Neural cell (in vitro differentiated cells): ENCODE measurements at regions not wholly inside any gene's neighbourhood (a gene's known extent, or its start where the extent isn't known, plus 50 kb on each side); places are given as distances from the start of the nearest gene placed in this dataset.

Experiments used
- EP300 ChIP-seq: fragments of 450-650 bp; conservative IDR thresholded peaks from 2 replicates; pipeline ENCODE4 v1.6.1; 2014; ENCODE audit warnings: antibody characterized with exemption, mild to moderate bottlenecking, moderate library complexity; ENCODE audit not compliant: poor library complexity, severe bottlenecking
- EZH2 ChIP-seq: fragments of 200-600, 300-800 bp; shearing (Covaris generic), sonication (generic); IDR thresholded peaks from 2 replicates; pipeline ENCODE4 v1.6.1; 2014; ENCODE audit warnings: antibody characterized with exemption, low read length, borderline replicate concordance, mild to moderate bottlenecking; ENCODE audit not compliant: insufficient read depth, poor library complexity, severe bottlenecking
- MXI1 ChIP-seq: fragments of 450-650 bp; conservative IDR thresholded peaks from 2 replicates; pipeline ENCODE4 v1.6.1; 2014; ENCODE audit warnings: antibody characterized with exemption, mild to moderate bottlenecking; ENCODE audit not compliant: poor library complexity, severe bottlenecking
- POLR2AphosphoS5 ChIP-seq: IDR thresholded peaks from 2 replicates; pipeline ENCODE4 v1.6.1; 2012
- RAD21 ChIP-seq: fragments of 450-650 bp; conservative IDR thresholded peaks from 2 replicates; pipeline ENCODE4 v1.6.1; 2014; ENCODE audit warnings: antibody characterized with exemption, mild to moderate bottlenecking, moderate library complexity
- SMC3 ChIP-seq: fragments of 450-650 bp; conservative IDR thresholded peaks from 2 replicates; pipeline ENCODE4 v1.6.1; 2014; ENCODE audit warnings: antibody characterized with exemption, mild to moderate bottlenecking, moderate library complexity; ENCODE audit not compliant: poor library complexity
- TF ChIP-seq, protein P1 (sequence below): fragments of 450-650 bp; IDR thresholded peaks from 2 replicates; pipeline ENCODE4 v1.5.1; 2014; ENCODE audit warnings: antibody characterized with exemption, mild to moderate bottlenecking, moderate library complexity; ENCODE audit not compliant: poor library complexity, severe bottlenecking
- TF ChIP-seq, protein P2 (sequence below): IDR thresholded peaks from 2 replicates; pipeline ENCODE4 v1.6.1; 2012; ENCODE audit warnings: borderline replicate concordance

DNA sequence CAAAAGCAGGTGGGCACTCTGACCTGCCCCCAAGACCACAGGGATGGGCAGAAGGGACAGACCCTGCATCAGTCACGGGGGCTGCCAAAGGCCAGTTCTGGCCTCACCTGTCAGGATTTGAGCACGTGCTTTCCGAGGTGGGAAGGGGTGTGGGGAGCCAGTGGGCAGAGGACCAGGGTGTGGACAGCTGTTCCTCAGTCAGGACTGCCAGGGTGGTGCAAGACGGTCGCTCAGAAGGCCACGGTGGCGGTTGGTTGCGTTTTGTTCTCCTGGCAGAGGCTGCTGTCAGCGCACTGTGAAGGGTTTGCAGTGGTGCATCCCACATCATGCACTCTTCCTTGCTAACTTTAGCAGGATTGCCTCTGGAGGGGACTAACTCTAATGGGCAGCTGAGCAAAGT is 665.3 kb upstream of the RAB6C start:
- TF ChIP-seq RAD21 (no peak), POLR2AphosphoS5 (no peak), SMC3 (no peak), EZH2 (no peak), EP300 (no peak), MXI1 (no peak)
- TF ChIP-seq, protein P1, sequence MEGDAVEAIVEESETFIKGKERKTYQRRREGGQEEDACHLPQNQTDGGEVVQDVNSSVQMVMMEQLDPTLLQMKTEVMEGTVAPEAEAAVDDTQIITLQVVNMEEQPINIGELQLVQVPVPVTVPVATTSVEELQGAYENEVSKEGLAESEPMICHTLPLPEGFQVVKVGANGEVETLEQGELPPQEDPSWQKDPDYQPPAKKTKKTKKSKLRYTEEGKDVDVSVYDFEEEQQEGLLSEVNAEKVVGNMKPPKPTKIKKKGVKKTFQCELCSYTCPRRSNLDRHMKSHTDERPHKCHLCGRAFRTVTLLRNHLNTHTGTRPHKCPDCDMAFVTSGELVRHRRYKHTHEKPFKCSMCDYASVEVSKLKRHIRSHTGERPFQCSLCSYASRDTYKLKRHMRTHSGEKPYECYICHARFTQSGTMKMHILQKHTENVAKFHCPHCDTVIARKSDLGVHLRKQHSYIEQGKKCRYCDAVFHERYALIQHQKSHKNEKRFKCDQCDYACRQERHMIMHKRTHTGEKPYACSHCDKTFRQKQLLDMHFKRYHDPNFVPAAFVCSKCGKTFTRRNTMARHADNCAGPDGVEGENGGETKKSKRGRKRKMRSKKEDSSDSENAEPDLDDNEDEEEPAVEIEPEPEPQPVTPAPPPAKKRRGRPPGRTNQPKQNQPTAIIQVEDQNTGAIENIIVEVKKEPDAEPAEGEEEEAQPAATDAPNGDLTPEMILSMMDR, result no peak
- TF ChIP-seq, protein P2, sequence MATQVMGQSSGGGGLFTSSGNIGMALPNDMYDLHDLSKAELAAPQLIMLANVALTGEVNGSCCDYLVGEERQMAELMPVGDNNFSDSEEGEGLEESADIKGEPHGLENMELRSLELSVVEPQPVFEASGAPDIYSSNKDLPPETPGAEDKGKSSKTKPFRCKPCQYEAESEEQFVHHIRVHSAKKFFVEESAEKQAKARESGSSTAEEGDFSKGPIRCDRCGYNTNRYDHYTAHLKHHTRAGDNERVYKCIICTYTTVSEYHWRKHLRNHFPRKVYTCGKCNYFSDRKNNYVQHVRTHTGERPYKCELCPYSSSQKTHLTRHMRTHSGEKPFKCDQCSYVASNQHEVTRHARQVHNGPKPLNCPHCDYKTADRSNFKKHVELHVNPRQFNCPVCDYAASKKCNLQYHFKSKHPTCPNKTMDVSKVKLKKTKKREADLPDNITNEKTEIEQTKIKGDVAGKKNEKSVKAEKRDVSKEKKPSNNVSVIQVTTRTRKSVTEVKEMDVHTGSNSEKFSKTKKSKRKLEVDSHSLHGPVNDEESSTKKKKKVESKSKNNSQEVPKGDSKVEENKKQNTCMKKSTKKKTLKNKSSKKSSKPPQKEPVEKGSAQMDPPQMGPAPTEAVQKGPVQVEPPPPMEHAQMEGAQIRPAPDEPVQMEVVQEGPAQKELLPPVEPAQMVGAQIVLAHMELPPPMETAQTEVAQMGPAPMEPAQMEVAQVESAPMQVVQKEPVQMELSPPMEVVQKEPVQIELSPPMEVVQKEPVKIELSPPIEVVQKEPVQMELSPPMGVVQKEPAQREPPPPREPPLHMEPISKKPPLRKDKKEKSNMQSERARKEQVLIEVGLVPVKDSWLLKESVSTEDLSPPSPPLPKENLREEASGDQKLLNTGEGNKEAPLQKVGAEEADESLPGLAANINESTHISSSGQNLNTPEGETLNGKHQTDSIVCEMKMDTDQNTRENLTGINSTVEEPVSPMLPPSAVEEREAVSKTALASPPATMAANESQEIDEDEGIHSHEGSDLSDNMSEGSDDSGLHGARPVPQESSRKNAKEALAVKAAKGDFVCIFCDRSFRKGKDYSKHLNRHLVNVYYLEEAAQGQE, result no peak
